ENCODE measurements at regions not wholly inside any gene's neighbourhood (a gene's known extent, or its start where the extent isn't known, plus 50 kb on each side); places are given as distances from the start of the nearest gene placed in this dataset.

DNA sequence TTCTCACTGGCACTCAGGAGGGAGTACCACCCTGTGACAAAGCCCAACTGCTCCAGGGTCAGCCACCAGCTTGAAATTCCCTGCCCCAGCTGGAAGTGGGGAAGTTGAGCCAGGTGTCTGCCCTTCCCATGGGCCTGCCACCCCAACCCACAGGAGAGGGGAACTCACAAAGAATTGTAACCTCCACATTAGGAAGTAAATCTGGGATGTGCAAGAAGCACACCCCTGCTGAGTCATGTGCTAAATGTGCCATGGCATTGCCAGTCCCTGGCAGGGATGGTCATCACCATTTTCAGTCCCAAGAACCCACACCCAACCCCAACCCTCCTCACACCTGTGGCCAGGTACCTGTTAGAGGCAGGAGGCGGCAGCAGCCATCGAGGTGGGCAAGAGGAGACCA is 165.2 kb upstream of the THBS1 start:
- no peak for TF ChIP-seq CTCF (IDR thresholded peaks at IDR 0.05; ENCODE audit: extremely low read depth in 1 of 2, insufficient read depth in 1 of 2, low read depth in 1 of 2, low read length in 2 of 2)
- no peak for TF ChIP-seq GATA2 (IDR thresholded peaks at IDR 0.05; ENCODE audit: insufficient read depth, insufficient read length, low read depth, low read length)
- TF ChIP-seq, protein P1, sequence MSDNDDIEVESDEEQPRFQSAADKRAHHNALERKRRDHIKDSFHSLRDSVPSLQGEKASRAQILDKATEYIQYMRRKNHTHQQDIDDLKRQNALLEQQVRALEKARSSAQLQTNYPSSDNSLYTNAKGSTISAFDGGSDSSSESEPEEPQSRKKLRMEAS (IDR thresholded peaks at IDR 0.05; ENCODE audit: insufficient read depth, insufficient read length) = no peak
- no peak for TF ChIP-seq EZH2 (IDR thresholded peaks at IDR 0.05; ENCODE audit: borderline replicate concordance, low read depth, low read length, severe bottlenecking)
- TF ChIP-seq POLR2A (IDR thresholded peaks at IDR 0.05; ENCODE audit: low read depth, low read length) = no peak
- TF ChIP-seq POLR2AphosphoS5 (IDR thresholded peaks at IDR 0.05; ENCODE audit: insufficient read depth, low read depth, low read length) = no peak

Measured in endothelial cell of umbilical vein (primary cell).